ENCODE measurements at regions not wholly inside any gene's neighbourhood (a gene's known extent, or its start where the extent isn't known, plus 50 kb on each side); places are given as distances from the start of the nearest gene placed in this dataset.
A peak's percentile ranks its signal among the peaks of the same experiment; 100 is the strongest.
"Not testable (repeated sequence)": the region's sequence is repeated elsewhere in the genome, so short reads cannot be mapped to it uniquely, and the experiment has no call there.

DNA sequence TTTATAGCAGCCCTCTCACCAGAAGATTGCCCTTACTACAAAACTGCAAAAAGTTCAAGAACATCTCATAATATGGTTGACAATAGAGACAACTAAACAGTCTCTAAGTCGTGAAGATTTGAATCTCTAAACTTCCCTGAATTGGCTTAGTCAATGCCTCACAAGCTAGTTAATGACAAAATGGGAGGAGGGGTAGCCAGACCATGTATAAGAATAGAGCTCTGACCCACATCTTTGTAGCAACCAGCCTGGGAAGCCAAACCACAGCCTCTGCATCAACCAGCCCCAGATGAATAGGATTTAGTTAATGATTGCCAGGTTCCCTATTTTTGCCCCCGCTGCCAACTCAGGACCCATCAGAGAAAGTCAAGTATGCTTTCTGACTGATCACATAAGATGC lies 1265.9 kb upstream of the PCDH10 start:
- DNase-seq (ENCODE audit: low read depth); H3K4me3 ChIP-seq (ENCODE audit: control insufficient read depth, low read depth, low read length): not testable (repeated sequence)

GRCh38 chr4:131925662-131926061 lies 1223.4 kb upstream of the PCDH10 start:
- not testable (repeated sequence) for H3K4me3 ChIP-seq (ENCODE audit: control insufficient read depth, low read depth, low read length); DNase-seq (ENCODE audit: low read depth)

DNA sequence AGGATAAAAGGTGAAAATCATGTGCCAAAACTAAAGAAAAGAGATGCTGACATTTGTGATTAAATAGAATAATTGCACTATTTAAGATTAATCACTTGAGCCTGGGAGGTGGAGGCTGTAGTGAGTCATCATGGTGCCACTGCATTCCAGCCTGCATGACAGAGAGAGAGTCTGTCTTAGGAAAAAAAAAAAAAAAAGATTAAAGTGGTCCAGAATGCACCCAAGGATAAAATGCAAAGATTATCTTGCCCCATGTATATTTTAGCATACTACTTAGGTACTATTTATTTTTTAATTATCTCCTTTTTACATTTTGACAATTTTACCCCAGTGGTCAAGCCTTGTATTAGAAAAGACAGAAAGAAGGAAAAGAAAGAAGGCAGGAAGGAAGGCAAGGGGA lies 1181.4 kb upstream of the PCDH10 start:
- peak; percentile 40 for DNase-seq (ENCODE audit: low read depth)
- H3K4me3 ChIP-seq (ENCODE audit: control insufficient read depth, low read depth, low read length) = not testable (repeated sequence)

DNA sequence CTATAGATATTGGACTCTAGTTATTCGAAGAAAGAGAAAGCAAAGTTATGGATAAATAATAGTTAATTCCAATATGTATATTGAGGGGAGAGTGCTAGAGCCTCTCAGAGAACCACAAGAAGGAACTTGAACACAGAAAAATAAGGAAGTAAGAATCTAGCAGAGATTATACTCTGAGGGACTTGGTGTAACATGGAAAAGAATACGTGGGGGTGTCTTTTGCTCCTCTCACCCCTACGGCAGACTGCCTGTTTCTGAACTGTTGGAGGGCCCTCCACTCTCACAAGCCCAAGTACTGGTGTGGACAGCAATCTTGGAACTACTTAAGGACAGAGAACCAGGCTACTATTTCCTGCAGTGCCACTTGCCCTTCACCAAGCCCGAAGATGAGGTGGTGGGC lies 1174.4 kb upstream of the PCDH10 start:
- peak; percentile 1 for DNase-seq (ENCODE audit: low read depth)
- TF ChIP-seq, protein P1, sequence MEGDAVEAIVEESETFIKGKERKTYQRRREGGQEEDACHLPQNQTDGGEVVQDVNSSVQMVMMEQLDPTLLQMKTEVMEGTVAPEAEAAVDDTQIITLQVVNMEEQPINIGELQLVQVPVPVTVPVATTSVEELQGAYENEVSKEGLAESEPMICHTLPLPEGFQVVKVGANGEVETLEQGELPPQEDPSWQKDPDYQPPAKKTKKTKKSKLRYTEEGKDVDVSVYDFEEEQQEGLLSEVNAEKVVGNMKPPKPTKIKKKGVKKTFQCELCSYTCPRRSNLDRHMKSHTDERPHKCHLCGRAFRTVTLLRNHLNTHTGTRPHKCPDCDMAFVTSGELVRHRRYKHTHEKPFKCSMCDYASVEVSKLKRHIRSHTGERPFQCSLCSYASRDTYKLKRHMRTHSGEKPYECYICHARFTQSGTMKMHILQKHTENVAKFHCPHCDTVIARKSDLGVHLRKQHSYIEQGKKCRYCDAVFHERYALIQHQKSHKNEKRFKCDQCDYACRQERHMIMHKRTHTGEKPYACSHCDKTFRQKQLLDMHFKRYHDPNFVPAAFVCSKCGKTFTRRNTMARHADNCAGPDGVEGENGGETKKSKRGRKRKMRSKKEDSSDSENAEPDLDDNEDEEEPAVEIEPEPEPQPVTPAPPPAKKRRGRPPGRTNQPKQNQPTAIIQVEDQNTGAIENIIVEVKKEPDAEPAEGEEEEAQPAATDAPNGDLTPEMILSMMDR (conservative IDR thresholded peaks at IDR 0.05; ENCODE audit: control insufficient read depth, insufficient read depth, low read depth, low read length) = no peak
- no peak overlapping the region for H3K4me3 ChIP-seq (ENCODE audit: control insufficient read depth, low read depth, low read length)

GRCh38 chr4:131975276-131976132 lies 1173.6 kb upstream of the PCDH10 start:
- peak overlapping the region; percentile 12 for H3K4me3 ChIP-seq (ENCODE audit: control insufficient read depth, low read depth, low read length)
- not testable (repeated sequence) for DNase-seq (ENCODE audit: low read depth)

GRCh38 chr4:131976133-131977002 lies 1172.7 kb upstream of the PCDH10 start:
- not testable (repeated sequence) for DNase-seq (ENCODE audit: low read depth); H3K4me3 ChIP-seq (ENCODE audit: control insufficient read depth, low read depth, low read length)

DNA sequence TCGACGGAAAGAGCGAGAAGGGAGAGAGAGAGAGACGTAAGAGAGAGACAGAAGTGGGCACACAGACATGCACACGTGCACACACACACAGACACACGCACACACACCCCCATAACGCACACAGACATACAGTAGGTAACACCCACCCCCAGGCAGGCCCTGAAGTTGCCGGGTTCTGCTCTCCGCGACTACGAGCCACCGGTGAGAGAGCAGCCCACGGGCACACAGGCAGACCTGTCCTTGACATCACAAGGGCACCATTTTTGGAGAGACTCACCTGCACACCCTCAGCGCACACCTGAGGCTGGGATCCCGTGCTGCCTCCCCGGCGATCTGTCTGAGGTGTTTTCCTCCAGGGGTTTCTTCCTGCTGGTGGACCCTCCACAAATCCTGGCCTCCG lies 1171.0 kb upstream of the PCDH10 start:
- no peak overlapping the region for H3K4me3 ChIP-seq (ENCODE audit: control insufficient read depth, low read depth, low read length)
- DNase-seq (ENCODE audit: low read depth) = no peak
- TF ChIP-seq, protein P1 (conservative IDR thresholded peaks at IDR 0.05; ENCODE audit: control insufficient read depth, insufficient read depth, low read depth, low read length) = no peak

- no peak for DNase-seq (ENCODE audit: low read depth)
- TF ChIP-seq, protein P1 (conservative IDR thresholded peaks at IDR 0.05; ENCODE audit: control insufficient read depth, insufficient read depth, low read depth, low read length) = no peak
- H3K4me3 ChIP-seq (ENCODE audit: control insufficient read depth, low read depth, low read length) = no peak overlapping the region
These were observed 1159.5 kb upstream of the PCDH10 start for GRCh38 chr4:131989576-131989975.

GRCh38 chr4:132001542-132001941 lies 1147.6 kb upstream of the PCDH10 start:
- H3K4me3 ChIP-seq (ENCODE audit: control insufficient read depth, low read depth, low read length) = no peak overlapping the region
- TF ChIP-seq, protein P1 (conservative IDR thresholded peaks at IDR 0.05; ENCODE audit: control insufficient read depth, insufficient read depth, low read depth, low read length) = no peak
- peak; percentile 54 for DNase-seq (ENCODE audit: low read depth)

Data from fibroblast of mammary gland (primary cell).